GM18868 (cell line): ENCODE measurements at regions not wholly inside any gene's neighbourhood (a gene's known extent, or its start where the extent isn't known, plus 50 kb on each side); places are given as distances from the start of the nearest gene placed in this dataset.

Experiments used
- ATAC-seq: cut with Tn5 transposase; IDR thresholded peaks from one replicate; pipeline ENCODE4 v1.9.1; 2021; ENCODE audit warnings: mild to moderate bottlenecking, moderate library complexity; ENCODE audit not compliant: unreplicated experiment

- ATAC-seq, result no peak
Observed at GRCh38 chr9:2925016-2925415, 81.1 kb upstream of the PUM3 start.

GRCh38 chr9:2924380-2924768 lies 80.5 kb upstream of the PUM3 start:
- no peak for ATAC-seq

GRCh38 chr9:2923766-2924379 lies 80.0 kb upstream of the PUM3 start:
- ATAC-seq, result no peak

GRCh38 chr9:2919347-2919746 lies 75.5 kb upstream of the PUM3 start:
- ATAC-seq, result no peak

GRCh38 chr9:2916382-2916985 lies 72.6 kb upstream of the PUM3 start:
- no peak for ATAC-seq

- ATAC-seq, result no peak
Observed at GRCh38 chr9:2913026-2913425, 69.1 kb upstream of the PUM3 start.

- ATAC-seq, result no peak
Observed at GRCh38 chr9:2907411-2907810, 63.5 kb upstream of the PUM3 start.

GRCh38 chr9:2904242-2904930 lies 60.5 kb upstream of the PUM3 start:
- ATAC-seq, result no peak
